Activated T-helper 1 cell treated with anti-CD3 and anti-CD28 coated beads, Interleukin-12 subunit alpha, Interleukin-12 subunit beta, Interleukin-2, Interleukin-4 antibody, amounts not matched to agents 30 ng/mL and 10 ng/mL and 1 ng/mL, durations not matched to agents 14 hours and 24 hours and 36 hours (primary cell): ENCODE measurements at regions not wholly inside any gene's neighbourhood (a gene's known extent, or its start where the extent isn't known, plus 50 kb on each side); places are given as distances from the start of the nearest gene placed in this dataset.

Source experiments
- DNase-seq: peaks from one replicate; pipeline ENCODE4 v3.0.0; 2021; ENCODE audit warnings: low spot score
- H3K27ac Mint-ChIP-seq: one replicate; pipeline ENCODE4 v1.8.0; 2021; ENCODE audit warnings: mild to moderate bottlenecking, mixed read lengths
- H3K27me3 Mint-ChIP-seq: one replicate; pipeline ENCODE4 v1.8.0; 2022; ENCODE audit warnings: mild to moderate bottlenecking, moderate library complexity, mixed read lengths; ENCODE audit not compliant: insufficient read depth
- H3K36me3 Mint-ChIP-seq: one replicate; pipeline ENCODE4 v1.8.0; 2021; ENCODE audit warnings: low read depth, mixed read lengths
- H3K4me1 Mint-ChIP-seq: one replicate; pipeline ENCODE4 v1.8.0; 2021; ENCODE audit warnings: low read depth, mixed read lengths
- H3K4me3 Mint-ChIP-seq: one replicate; pipeline ENCODE4 v1.8.0; 2021; ENCODE audit warnings: mild to moderate bottlenecking, moderate library complexity, mixed read lengths
- H3K9me3 Mint-ChIP-seq: one replicate; pipeline ENCODE4 v1.8.0; 2021; ENCODE audit warnings: mixed read lengths
- intact Hi-C: fragments of 100-400 bp; cut with micrococcal nuclease; formaldehyde crosslinking; loops from one replicate; pipeline ENCODE4 v1.15.1; 2024

- Mint-ChIP-seq H3K4me1 (no peaks in the 10 kb centered on the region), H3K4me3 (no peak overlapping the region), H3K27me3 (no peaks in the 10 kb centered on the region), H3K27ac (no peak overlapping the region), H3K36me3 (no peaks in the 10 kb centered on the region), H3K9me3 (peaks cover 4% of the 10 kb centered on the region)
- intact Hi-C loops, result no loop called here
- DNase-seq, result no peak
Measured at GRCh38 chr10:121303287-121303890, 294.9 kb downstream of the FGFR2 start.

DNA sequence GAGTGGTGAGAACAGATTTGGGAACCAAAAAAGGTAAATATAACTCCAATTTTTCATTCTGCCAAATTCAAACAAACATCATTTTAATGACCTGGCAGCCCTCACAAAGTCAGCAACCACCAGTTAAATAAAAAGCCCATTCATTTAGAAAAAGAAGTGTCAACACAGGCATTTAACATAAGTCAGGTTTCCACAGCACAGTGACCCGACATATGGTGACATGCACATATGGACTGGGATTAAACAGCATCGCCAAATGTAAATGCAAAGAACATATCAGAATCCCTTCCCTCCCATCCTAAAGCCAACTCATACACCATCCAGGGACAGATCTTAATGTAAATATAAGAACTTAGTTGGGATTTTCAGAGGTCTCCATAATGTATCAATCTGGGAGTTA is 293.2 kb downstream of the FGFR2 start:
- H3K4me1 Mint-ChIP-seq, result no peaks in the 10 kb centered on the region
- intact Hi-C loops, result no loop called here
- no peak for DNase-seq
- no peaks in the 10 kb centered on the region for H3K27me3 Mint-ChIP-seq
- no peaks in the 10 kb centered on the region for H3K36me3 Mint-ChIP-seq
- H3K9me3 Mint-ChIP-seq, result peaks cover 4% of the 10 kb centered on the region
- no peak overlapping the region for H3K4me3 Mint-ChIP-seq
- H3K27ac Mint-ChIP-seq, result no peak overlapping the region

- Mint-ChIP-seq H3K36me3 (no peaks in the 10 kb centered on the region), H3K27me3 (no peaks in the 10 kb centered on the region), H3K9me3 (no peaks in the 10 kb centered on the region), H3K4me1 (no peaks in the 10 kb centered on the region), H3K4me3 (no peak overlapping the region), H3K27ac (no peak overlapping the region)
- intact Hi-C loops, result no loop called here
- no peak for DNase-seq
Measured at GRCh38 chr10:121306159-121306673, 292.0 kb downstream of the FGFR2 start.

- no peaks in the 10 kb centered on the region for H3K4me1 Mint-ChIP-seq
- H3K27ac Mint-ChIP-seq, result no peak overlapping the region
- intact Hi-C loops, result no loop called here
- DNase-seq, result no peak
- no peaks in the 10 kb centered on the region for H3K9me3 Mint-ChIP-seq
- no peak overlapping the region for H3K4me3 Mint-ChIP-seq
- no peaks in the 10 kb centered on the region for H3K27me3 Mint-ChIP-seq
- H3K36me3 Mint-ChIP-seq, result no peaks in the 10 kb centered on the region
Measured at GRCh38 chr10:121307411-121307980, 290.7 kb downstream of the FGFR2 start.

GRCh38 chr10:121308020-121308419 is 290.2 kb downstream of the FGFR2 start:
- no peak overlapping the region for H3K4me3 Mint-ChIP-seq
- H3K27ac Mint-ChIP-seq, result no peak overlapping the region
- intact Hi-C loops, result no loop called here
- no peaks in the 10 kb centered on the region for H3K36me3 Mint-ChIP-seq
- DNase-seq, result no peak
- H3K27me3 Mint-ChIP-seq, result no peaks in the 10 kb centered on the region
- H3K4me1 Mint-ChIP-seq, result no peaks in the 10 kb centered on the region
- no peaks in the 10 kb centered on the region for H3K9me3 Mint-ChIP-seq

DNA sequence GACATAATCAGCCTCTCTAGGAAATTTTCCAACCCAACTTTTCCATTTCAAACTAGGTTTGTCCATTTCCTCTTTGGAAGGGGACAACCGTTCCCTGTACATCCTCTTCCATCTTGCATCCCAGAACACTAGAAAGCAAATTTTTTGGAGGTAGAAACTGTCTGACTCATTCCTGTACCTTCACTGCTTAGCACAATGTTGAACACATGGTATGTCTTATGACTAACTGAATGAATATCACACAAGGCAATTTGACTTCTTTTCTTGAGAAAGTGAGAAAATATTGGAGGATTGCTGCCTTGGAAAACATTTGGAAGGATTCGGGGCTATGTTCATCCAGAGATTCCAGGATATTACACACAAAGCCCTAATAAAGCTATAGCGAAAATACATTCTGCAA is 289.1 kb downstream of the FGFR2 start:
- Mint-ChIP-seq H3K36me3 (no peaks in the 10 kb centered on the region), H3K27ac (no peak overlapping the region), H3K27me3 (no peaks in the 10 kb centered on the region), H3K4me1 (no peaks in the 10 kb centered on the region), H3K9me3 (no peaks in the 10 kb centered on the region), H3K4me3 (no peak overlapping the region)
- intact Hi-C loops, result no loop called here
- no peak for DNase-seq

DNA sequence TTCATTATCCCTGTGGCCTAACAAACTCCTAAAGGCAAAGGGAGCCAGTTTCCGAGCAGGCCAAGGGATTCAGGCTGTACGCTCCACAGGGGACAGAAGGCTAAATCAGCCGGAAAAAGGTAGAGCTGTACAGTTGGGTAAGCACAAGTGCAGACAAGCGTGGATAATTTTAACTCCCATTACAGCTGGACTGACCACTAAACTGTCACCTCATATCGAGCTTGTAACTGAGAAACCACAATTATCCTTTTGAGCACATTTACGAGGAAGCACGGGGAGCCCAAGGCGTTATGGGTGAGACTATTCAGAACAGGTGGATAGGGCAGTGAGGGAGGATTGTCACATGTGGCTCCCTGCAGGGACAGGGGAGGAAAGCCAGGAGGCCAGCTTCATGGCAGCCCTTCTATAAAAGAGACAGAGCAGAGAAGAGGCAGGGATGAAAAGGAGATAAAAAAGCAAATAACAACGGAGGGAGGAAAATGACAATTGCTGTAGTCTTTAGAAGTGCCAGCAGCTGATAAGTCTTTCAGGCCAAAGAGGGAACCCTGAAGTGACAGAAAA is 288.0 kb downstream of the FGFR2 start:
- H3K27me3 Mint-ChIP-seq, result no peaks in the 10 kb centered on the region
- intact Hi-C loops, result no loop called here

GRCh38 chr10:121311812-121312443 is 286.3 kb downstream of the FGFR2 start:
- Mint-ChIP-seq H3K27me3 (no peaks in the 10 kb centered on the region), H3K4me3 (no peak overlapping the region), H3K27ac (no peak overlapping the region), H3K4me1 (no peaks in the 10 kb centered on the region), H3K36me3 (no peaks in the 10 kb centered on the region), H3K9me3 (peaks cover 5% of the 10 kb centered on the region)
- no peak for DNase-seq
- intact Hi-C loops, result no loop called here

More for the DNA sequence above, 288.0 kb downstream of the FGFR2 start:
- Mint-ChIP-seq H3K36me3 (no peaks in the 10 kb centered on the region), H3K27ac (no peak overlapping the region), H3K4me1 (no peaks in the 10 kb centered on the region), H3K9me3 (no peaks in the 10 kb centered on the region), H3K4me3 (no peak overlapping the region)
- no peak for DNase-seq

GRCh38 chr10:121312587-121312986 is 285.7 kb downstream of the FGFR2 start:
- Mint-ChIP-seq H3K4me1 (no peaks in the 10 kb centered on the region), H3K9me3 (peaks cover 5% of the 10 kb centered on the region), H3K4me3 (no peak overlapping the region), H3K36me3 (no peaks in the 10 kb centered on the region), H3K27ac (no peak overlapping the region), H3K27me3 (no peaks in the 10 kb centered on the region)
- DNase-seq, result no peak
- intact Hi-C loops, result no loop called here

DNA sequence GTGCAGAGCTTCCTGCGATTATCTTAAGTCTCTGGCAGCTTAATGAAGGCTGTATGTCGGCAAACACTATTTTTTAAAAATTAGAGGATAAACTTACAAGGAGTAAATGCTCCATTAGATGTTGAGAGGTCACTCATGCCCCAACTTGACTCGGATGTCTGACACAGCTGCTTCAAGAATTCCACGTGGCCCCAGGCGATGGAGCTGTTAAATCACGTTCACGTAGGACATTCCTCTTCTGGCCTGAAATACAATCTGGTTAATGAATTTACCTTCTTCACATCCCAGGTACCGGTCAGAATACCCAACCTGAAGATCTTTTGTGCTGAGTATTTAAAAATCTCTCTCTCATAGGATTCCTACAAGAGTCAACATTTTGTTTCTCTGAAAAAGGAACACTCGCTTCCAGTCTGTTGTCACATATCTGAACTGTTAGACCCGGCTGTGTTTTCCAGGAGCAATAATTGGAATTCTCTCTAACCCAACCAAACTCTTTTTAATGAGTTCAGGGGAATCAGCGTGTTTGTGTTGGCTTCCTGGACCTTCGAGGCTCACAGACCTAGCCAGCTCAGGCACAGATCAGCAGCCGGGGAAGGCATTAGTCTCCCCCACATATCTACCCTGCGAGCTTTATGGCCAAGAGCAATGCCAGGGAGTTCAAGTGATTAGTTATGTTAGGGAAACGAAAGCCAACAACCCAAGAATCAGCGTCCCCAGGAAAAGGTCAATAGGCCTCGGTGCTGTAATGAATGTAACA is 284.9 kb downstream of the FGFR2 start:
- no peak overlapping the region for H3K4me3 Mint-ChIP-seq
- no peaks in the 10 kb centered on the region for H3K36me3 Mint-ChIP-seq
- H3K27me3 Mint-ChIP-seq, result no peaks in the 10 kb centered on the region
- no peaks in the 10 kb centered on the region for H3K4me1 Mint-ChIP-seq
- intact Hi-C loops, result no loop called here
- peaks cover 5% of the 10 kb centered on the region for H3K9me3 Mint-ChIP-seq
- DNase-seq, result no peak
- H3K27ac Mint-ChIP-seq, result no peak overlapping the region

GRCh38 chr10:121316432-121316831 is 281.8 kb downstream of the FGFR2 start:
- Mint-ChIP-seq H3K4me1 (no peaks in the 10 kb centered on the region), H3K4me3 (no peak overlapping the region), H3K9me3 (peaks cover 5% of the 10 kb centered on the region), H3K27ac (no peak overlapping the region), H3K27me3 (no peaks in the 10 kb centered on the region), H3K36me3 (no peaks in the 10 kb centered on the region)
- intact Hi-C loops, result no loop called here
- no peak for DNase-seq

GRCh38 chr10:121317374-121317773 is 280.9 kb downstream of the FGFR2 start:
- peaks cover 5% of the 10 kb centered on the region for H3K9me3 Mint-ChIP-seq
- H3K27me3 Mint-ChIP-seq, result no peaks in the 10 kb centered on the region
- no peak for DNase-seq
- H3K4me3 Mint-ChIP-seq, result no peak overlapping the region
- no peaks in the 10 kb centered on the region for H3K4me1 Mint-ChIP-seq
- intact Hi-C loops, result no loop called here
- no peaks in the 10 kb centered on the region for H3K36me3 Mint-ChIP-seq
- no peak overlapping the region for H3K27ac Mint-ChIP-seq

DNA sequence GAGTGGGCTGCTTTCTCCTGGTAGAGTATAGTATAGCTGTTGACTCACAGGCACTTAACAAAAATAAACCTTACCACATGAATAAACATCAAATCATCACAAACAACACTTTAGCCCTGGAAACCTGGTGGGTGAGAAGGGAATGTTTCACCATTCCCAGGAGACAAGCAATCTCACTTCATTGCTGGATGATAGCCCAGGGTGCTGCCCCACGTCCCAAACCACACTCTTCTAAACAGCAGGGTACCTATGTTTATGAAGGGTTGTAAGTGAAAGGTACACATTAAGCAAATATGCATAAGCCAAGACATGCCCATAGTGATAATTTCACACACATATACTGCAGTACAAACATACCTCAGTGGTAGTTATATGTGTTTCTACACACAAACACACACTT is 276.2 kb downstream of the FGFR2 start:
- intact Hi-C loops, result no loop called here
- no peak for DNase-seq
- no peaks in the 10 kb centered on the region for H3K27me3 Mint-ChIP-seq
- no peaks in the 10 kb centered on the region for H3K36me3 Mint-ChIP-seq
- H3K4me3 Mint-ChIP-seq, result no peak overlapping the region
- no peaks in the 10 kb centered on the region for H3K9me3 Mint-ChIP-seq
- H3K4me1 Mint-ChIP-seq, result no peaks in the 10 kb centered on the region
- no peak overlapping the region for H3K27ac Mint-ChIP-seq
